Activated gamma-delta T cell (primary cell): ENCODE measurements at regions not wholly inside any gene's neighbourhood (a gene's known extent, or its start where the extent isn't known, plus 50 kb on each side); places are given as distances from the start of the nearest gene placed in this dataset.

Experiments
- DNase-seq: peaks from one replicate; lab custom pipeline; 2025; lab: John Stamatoyannopoulos, UW

- no peak for DNase-seq
Observed at GRCh38 chr5:54611290-54611951, 93.9 kb downstream of the SNX18 start.

GRCh38 chr5:54610197-54610944 lies 92.8 kb downstream of the SNX18 start:
- no peak for DNase-seq

GRCh38 chr5:54608423-54609085 lies 91.0 kb downstream of the SNX18 start:
- no peak for DNase-seq

GRCh38 chr5:54607006-54607405 lies 89.4 kb downstream of the SNX18 start:
- no peak for DNase-seq

- no peak for DNase-seq
Observed at GRCh38 chr5:54603372-54603771, 85.8 kb downstream of the SNX18 start.

DNA sequence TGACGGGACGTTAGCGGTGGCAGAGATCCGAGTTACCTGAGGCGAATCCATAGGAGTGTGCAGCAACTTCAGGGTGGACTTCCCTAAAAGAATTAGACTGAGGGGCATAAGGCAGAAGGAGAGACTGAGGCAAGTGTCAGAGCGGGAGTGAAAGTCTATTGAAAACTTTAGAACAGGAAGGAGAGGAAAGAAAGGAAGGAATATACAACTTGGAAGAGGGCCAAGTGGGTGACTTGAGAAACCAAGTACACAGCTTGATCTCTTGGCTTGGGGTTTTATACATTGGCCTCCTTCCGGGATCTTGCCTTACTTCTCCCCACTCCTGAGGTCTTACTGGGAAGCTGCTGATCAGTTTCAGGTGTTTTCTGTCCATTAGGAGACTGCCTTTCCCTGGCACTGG lies 84.9 kb downstream of the SNX18 start:
- no peak for DNase-seq

DNA sequence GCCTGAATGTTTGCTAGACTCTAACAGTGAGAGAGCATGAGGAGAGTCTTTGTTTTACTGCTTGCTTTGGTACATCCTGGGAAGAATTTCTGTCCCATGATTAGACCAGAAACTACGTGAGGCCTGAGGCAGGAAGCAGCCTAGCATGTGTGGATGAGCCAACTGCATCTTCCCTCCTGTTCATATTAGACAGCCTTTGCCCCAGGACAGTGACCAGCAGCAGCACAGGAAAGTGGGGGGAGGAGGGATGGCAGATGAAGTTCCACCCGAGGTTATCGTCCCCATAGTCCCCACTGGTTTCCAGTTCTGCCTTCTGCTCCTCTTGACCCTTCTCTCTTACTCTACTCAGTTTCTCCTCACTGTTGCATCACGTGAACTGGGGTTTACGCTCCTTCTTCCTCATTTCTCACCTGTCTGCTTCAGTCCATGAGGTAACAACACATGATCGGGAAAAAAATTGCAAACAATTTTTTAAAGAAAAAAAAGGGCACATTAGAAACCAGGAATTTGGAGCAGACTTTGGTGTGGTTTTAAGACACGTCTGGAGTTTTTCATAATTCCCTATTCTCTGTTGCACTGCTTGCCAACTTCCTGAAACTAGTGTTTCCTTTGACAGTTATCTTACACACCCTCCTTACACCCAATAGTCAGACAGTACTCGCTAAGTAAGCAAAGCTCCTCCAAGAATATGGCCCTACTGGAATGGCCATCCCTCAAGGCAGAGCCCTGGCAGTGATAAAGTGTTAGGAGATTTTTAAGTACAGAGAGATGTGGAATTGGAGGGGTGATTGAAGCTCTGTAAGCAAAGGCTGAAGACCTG lies 84.1 kb downstream of the SNX18 start:
- DNase-seq = no peak
